Thymus (tissue), 11 donors: ENCODE measurements at regions not wholly inside any gene's neighbourhood (a gene's known extent, or its start where the extent isn't known, plus 50 kb on each side); places are given as distances from the start of the nearest gene placed in this dataset.
"Not testable (repeated sequence)": the region's sequence is repeated elsewhere in the genome, so short reads cannot be mapped to it uniquely, and the experiment has no call there.

Experiments
- DNase-seq, 9 donors: peaks; one replicate each; pipeline ENCODE4 v3.0.0-alpha.2; 2013; ENCODE audit warnings: low spot score in 9 of 9, low read depth in 6 of 9, missing footprints in 1 of 9
- H3K27ac ChIP-seq, 2 donors: one replicate each; pipeline ENCODE4 v1.5.1; 2013; ENCODE audit warnings: control low read depth in 1 of 2, low read depth in 1 of 2, low read length in 1 of 2, mild to moderate bottlenecking in 1 of 2, moderate library complexity in 1 of 2
- H3K27me3 ChIP-seq, 2 donors: one replicate each; pipeline ENCODE4 v1.5.1; 2013; ENCODE audit warnings: low read length in 1 of 2; ENCODE audit not compliant: control insufficient read depth in 2 of 2, insufficient read depth in 1 of 2
- H3K36me3 ChIP-seq, 2 donors: one replicate each; pipeline ENCODE4 v1.5.1; 2013; ENCODE audit warnings: low read length in 1 of 2, mild to moderate bottlenecking in 1 of 2, moderate library complexity in 1 of 2; ENCODE audit not compliant: control insufficient read depth in 2 of 2, insufficient read depth in 2 of 2
- H3K4me1 ChIP-seq, 2 donors: one replicate each; pipeline ENCODE4 v1.5.1; 2013; ENCODE audit warnings: low read length in 2 of 2; ENCODE audit not compliant: control insufficient read depth in 2 of 2, insufficient read depth in 2 of 2
- H3K4me3 ChIP-seq, 2 donors: one replicate each; pipeline ENCODE4 v1.5.1; 2013; ENCODE audit warnings: low read length in 2 of 2, control low read depth in 1 of 2, mild to moderate bottlenecking in 1 of 2
- H3K9me3 ChIP-seq, 2 donors: one replicate each; pipeline ENCODE4 v1.5.1; 2013; ENCODE audit warnings: low read length in 1 of 2, mild to moderate bottlenecking in 1 of 2; ENCODE audit not compliant: control insufficient read depth in 2 of 2, insufficient read depth in 1 of 2
- WGBS: extraction: QIAGEN DNeasy Blood & Tissue Kit; methylation state at CpG from one replicate; pipeline ENCODE4 v1.1.7; 2013; 5-methylcytosine and 5-hydroxymethylcytosine counted together
- donor health status: healthy.

GRCh38 chr2:61626827-61627226 lies 88.7 kb upstream of the XPO1 start:
- whole genome bisulfite sequencing: 97% methylated on average over 1 of the region's 1 CpG
- H3K27me3 ChIP-seq: no peaks in the 10 kb centered on the region
- H3K9me3 ChIP-seq: no peaks in the 10 kb centered on the region
- H3K4me3 ChIP-seq: no peak overlapping the region
- DNase-seq: no peak
- no peaks in the 10 kb centered on the region for H3K4me1 ChIP-seq
- H3K36me3 ChIP-seq: no peaks in the 10 kb centered on the region
- H3K27ac ChIP-seq: no peak overlapping the region

- Histone ChIP-seq H3K4me3 (no peak overlapping the region), H3K27me3 (no peaks in the 10 kb centered on the region), H3K27ac (no peak overlapping the region), H3K9me3 (no peaks in the 10 kb centered on the region), H3K4me1 (no peaks in the 10 kb centered on the region), H3K36me3 (no peaks in the 10 kb centered on the region)
- DNase-seq: no peak
- 99% methylated on average over 5 of the region's 5 CpGs for WGBS
Measured at GRCh38 chr2:61623747-61624146, 85.6 kb upstream of the XPO1 start.

GRCh38 chr2:61620244-61621159 lies 82.3 kb upstream of the XPO1 start:
- WGBS: 93% methylated on average over 6 of the region's 6 CpGs
- no peak for DNase-seq
- H3K27me3 ChIP-seq: no peaks in the 10 kb centered on the region

GRCh38 chr2:61619561-61619960 lies 81.4 kb upstream of the XPO1 start:
- Histone ChIP-seq H3K27ac (no peak overlapping the region), H3K4me1 (no peaks in the 10 kb centered on the region), H3K4me3 (no peak overlapping the region), H3K27me3 (no peaks in the 10 kb centered on the region), H3K36me3 (no peaks in the 10 kb centered on the region), H3K9me3 (no peaks in the 10 kb centered on the region)
- no peak for DNase-seq
- WGBS: 94% methylated on average over 5 of the region's 5 CpGs

More at GRCh38 chr2:61620244-61621159, 82.3 kb upstream of the XPO1 start:
- Histone ChIP-seq H3K9me3 (no peaks in the 10 kb centered on the region), H3K36me3 (no peaks in the 10 kb centered on the region), H3K4me3 (no peak overlapping the region), H3K27ac (no peak overlapping the region), H3K4me1 (no peaks in the 10 kb centered on the region)

- Histone ChIP-seq H3K27ac (no peak overlapping the region), H3K4me1 (no peaks in the 10 kb centered on the region), H3K36me3 (no peaks in the 10 kb centered on the region), H3K4me3 (no peak overlapping the region), H3K9me3 (no peaks in the 10 kb centered on the region), H3K27me3 (no peaks in the 10 kb centered on the region)
- WGBS: 96% methylated on average over 2 of the region's 2 CpGs
- no peak for DNase-seq
Measured at GRCh38 chr2:61617610-61618009, 79.5 kb upstream of the XPO1 start.

GRCh38 chr2:61605245-61605644 lies 67.1 kb upstream of the XPO1 start:
- Histone ChIP-seq H3K4me1 (no peaks in the 10 kb centered on the region), H3K27ac (no peak overlapping the region), H3K27me3 (no peaks in the 10 kb centered on the region), H3K4me3 (no peak overlapping the region), H3K9me3 (no peaks in the 10 kb centered on the region), H3K36me3 (no peaks in the 10 kb centered on the region)
- 98% methylated on average over 3 of the region's 3 CpGs for WGBS
- DNase-seq: no peak

GRCh38 chr2:61604433-61604832 lies 66.3 kb upstream of the XPO1 start:
- WGBS: 95% methylated on average over 2 of the region's 2 CpGs
- H3K4me3 ChIP-seq: no peak overlapping the region
- no peak for DNase-seq

GRCh38 chr2:61598515-61599156 lies 60.5 kb upstream of the XPO1 start:
- H3K4me3 ChIP-seq, DNase-seq, H3K4me1 ChIP-seq, H3K27me3 ChIP-seq, H3K27ac ChIP-seq, H3K9me3 ChIP-seq, H3K36me3 ChIP-seq: not testable (repeated sequence)
- 98% methylated on average over 7 of the region's 7 CpGs for WGBS

More at GRCh38 chr2:61604433-61604832, 66.3 kb upstream of the XPO1 start:
- no peaks in the 10 kb centered on the region for H3K9me3 ChIP-seq
- H3K27ac ChIP-seq: no peak overlapping the region
- no peaks in the 10 kb centered on the region for H3K4me1 ChIP-seq
- H3K27me3 ChIP-seq: no peaks in the 10 kb centered on the region
- H3K36me3 ChIP-seq: no peaks in the 10 kb centered on the region
